PFSK-1 (cell line): ENCODE measurements at regions not wholly inside any gene's neighbourhood (a gene's known extent, or its start where the extent isn't known, plus 50 kb on each side); places are given as distances from the start of the nearest gene placed in this dataset.

Experiments used
- FOXP2 ChIP-seq: optimal IDR thresholded peaks from 2 replicates; pipeline ENCODE3; 2011; ENCODE audit warnings: borderline replicate concordance, control low read depth, inconsistent platforms; ENCODE audit not compliant: insufficient read depth; ENCODE audit errors: extremely low read length, extremely low read depth
- POLR2AphosphoS5 ChIP-seq: IDR thresholded peaks from 2 replicates; pipeline ENCODE4 v1.6.1; 2012; ENCODE audit warnings: low read depth, mild to moderate bottlenecking, control low read depth, low read length, moderate library complexity
- SIN3A ChIP-seq: IDR thresholded peaks from 2 replicates; pipeline ENCODE4 v1.6.1; 2012; ENCODE audit warnings: mild to moderate bottlenecking, low read length, moderate library complexity, borderline replicate concordance; ENCODE audit not compliant: insufficient read depth
- TAF1 ChIP-seq: IDR thresholded peaks from 2 replicates; pipeline ENCODE4 v1.6.1; 2012; ENCODE audit warnings: low read length, control low read depth, borderline replicate concordance; ENCODE audit not compliant: insufficient read depth
- TF ChIP-seq, protein P1 (sequence below), 2 experiments: IDR thresholded peaks; 2 replicates each; pipeline versions ENCODE4 v1.6.1 to v1.8.0; 2011 to 2012; ENCODE audit warnings: low read depth in 2 of 2, low read length in 2 of 2, control low read depth in 1 of 2, inconsistent platforms in 1 of 2, mild to moderate bottlenecking in 1 of 2, moderate library complexity in 1 of 2; ENCODE audit not compliant: insufficient read depth in 1 of 2

DNA sequence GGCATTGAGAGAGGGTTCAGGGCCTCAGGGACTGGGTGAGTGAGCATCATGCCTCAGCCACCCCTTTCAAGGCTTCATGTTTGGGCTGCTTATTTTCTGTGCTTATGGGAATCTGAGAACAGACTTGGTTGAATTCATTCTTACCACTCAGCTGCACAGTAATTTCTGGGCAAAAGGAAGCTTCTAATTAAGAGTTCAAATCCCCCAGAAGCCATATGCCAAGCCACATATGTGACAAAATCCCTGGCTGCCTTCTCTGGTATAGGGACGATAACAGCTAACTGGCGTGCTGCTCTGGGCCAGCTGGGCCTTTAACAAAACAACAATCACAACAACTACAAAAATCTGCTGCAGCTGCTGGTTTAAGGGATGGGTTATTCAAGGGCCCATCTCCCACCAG lies 181.0 kb upstream of the ANKRD28 start:
- TF ChIP-seq, protein P1, sequence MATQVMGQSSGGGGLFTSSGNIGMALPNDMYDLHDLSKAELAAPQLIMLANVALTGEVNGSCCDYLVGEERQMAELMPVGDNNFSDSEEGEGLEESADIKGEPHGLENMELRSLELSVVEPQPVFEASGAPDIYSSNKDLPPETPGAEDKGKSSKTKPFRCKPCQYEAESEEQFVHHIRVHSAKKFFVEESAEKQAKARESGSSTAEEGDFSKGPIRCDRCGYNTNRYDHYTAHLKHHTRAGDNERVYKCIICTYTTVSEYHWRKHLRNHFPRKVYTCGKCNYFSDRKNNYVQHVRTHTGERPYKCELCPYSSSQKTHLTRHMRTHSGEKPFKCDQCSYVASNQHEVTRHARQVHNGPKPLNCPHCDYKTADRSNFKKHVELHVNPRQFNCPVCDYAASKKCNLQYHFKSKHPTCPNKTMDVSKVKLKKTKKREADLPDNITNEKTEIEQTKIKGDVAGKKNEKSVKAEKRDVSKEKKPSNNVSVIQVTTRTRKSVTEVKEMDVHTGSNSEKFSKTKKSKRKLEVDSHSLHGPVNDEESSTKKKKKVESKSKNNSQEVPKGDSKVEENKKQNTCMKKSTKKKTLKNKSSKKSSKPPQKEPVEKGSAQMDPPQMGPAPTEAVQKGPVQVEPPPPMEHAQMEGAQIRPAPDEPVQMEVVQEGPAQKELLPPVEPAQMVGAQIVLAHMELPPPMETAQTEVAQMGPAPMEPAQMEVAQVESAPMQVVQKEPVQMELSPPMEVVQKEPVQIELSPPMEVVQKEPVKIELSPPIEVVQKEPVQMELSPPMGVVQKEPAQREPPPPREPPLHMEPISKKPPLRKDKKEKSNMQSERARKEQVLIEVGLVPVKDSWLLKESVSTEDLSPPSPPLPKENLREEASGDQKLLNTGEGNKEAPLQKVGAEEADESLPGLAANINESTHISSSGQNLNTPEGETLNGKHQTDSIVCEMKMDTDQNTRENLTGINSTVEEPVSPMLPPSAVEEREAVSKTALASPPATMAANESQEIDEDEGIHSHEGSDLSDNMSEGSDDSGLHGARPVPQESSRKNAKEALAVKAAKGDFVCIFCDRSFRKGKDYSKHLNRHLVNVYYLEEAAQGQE (IDR thresholded peaks at IDR 0.05; ENCODE audit: insufficient read depth in 1 of 2, low read depth in 2 of 2, low read length in 2 of 2) = no peak
- TF ChIP-seq TAF1 = no peak
- TF ChIP-seq POLR2AphosphoS5 = no peak
- TF ChIP-seq FOXP2 = no peak
- TF ChIP-seq SIN3A = no peak
